Astrocyte (in vitro differentiated cells and primary cell): ENCODE measurements at regions not wholly inside any gene's neighbourhood (a gene's known extent, or its start where the extent isn't known, plus 50 kb on each side); places are given as distances from the start of the nearest gene placed in this dataset.

Source experiments
- CTCF ChIP-seq: IDR thresholded peaks from 2 replicates; pipeline ENCODE4 v1.5.1; 2011; ENCODE audit warnings: low read depth, mild to moderate bottlenecking, inconsistent platforms, low read length, moderate library complexity; ENCODE audit not compliant: insufficient read depth
- EZH2 ChIP-seq: IDR thresholded peaks from 2 replicates; pipeline ENCODE4 v1.6.1; 2012; ENCODE audit warnings: mild to moderate bottlenecking, low read length, inconsistent platforms; ENCODE audit not compliant: insufficient read depth

DNA sequence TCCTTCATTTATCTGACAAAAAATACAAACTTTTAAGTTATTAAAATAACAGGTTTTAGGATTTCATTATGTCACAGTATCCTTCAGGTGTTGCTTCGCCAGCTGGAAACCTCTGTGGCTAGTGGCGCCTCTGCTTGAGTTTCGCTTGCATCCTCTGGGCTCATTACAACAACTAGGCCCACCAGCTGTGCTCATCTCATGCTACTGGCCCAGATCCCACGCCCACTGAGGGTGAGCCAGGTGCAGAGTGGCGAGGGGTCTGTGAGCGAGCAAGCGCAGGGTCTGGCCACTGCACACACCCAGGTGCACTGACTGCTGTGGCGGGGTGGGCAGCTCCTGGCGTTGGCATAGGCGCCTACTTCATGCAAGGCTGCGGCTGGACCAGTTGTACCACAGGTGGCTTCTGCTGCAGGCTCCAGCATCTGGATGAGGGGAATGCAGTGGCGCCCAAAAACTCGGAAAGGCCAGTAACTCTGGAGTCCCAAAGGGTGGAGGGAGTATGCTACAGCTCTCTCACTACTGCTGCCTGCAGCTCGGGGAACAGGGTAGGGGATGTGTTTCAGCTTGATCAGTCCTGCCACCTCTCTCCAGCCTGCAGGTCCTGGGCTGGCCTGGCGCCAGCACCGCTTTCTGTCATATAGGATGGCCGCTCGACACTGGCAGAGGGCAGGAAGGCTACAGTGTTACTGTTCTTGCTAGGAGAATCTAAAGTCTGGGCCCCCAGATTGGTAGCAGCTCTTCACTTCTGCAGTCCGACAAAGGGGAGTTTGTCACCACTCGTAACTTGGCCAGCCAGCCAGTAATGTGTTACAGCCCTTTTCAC, 452.1 kb downstream of the TUSC1 start:
- no peak for TF ChIP-seq CTCF
- TF ChIP-seq EZH2 = no peak
